Gastrocnemius medialis (tissue), 4 donors: ENCODE measurements at regions not wholly inside any gene's neighbourhood (a gene's known extent, or its start where the extent isn't known, plus 50 kb on each side); places are given as distances from the start of the nearest gene placed in this dataset.

ENCODE experiments used
- ATAC-seq, 2 donors: fragments of 150-250 bp; one replicate each; pipeline ENCODE4 v1.9.1; 2016
- DNase-seq, 2 donors: peaks; one replicate each; pipeline ENCODE4 v3.0.0-alpha.2; 2019
- H3K27ac ChIP-seq, 4 donors: fragments of 200-600 bp; sonication (generic); 1 replicate in 1 of 4; 2 replicates in 3 of 4; pipeline ENCODE4 v1.5.1; 2016 to 2018; ENCODE audit warnings: mild to moderate bottlenecking in 2 of 4, moderate library complexity in 1 of 4
- H3K27me3 ChIP-seq, 3 donors: fragments of 200-600 bp; sonication (generic) in 2 of 3; 1 replicate in 1 of 3; 2 replicates in 2 of 3; pipeline versions ENCODE4 v1.5.1 to v1.6.0; 2016 to 2019; ENCODE audit warnings: mild to moderate bottlenecking in 1 of 3, moderate library complexity in 1 of 3
- H3K36me3 ChIP-seq, 2 donors: fragments of 200-600 bp; sonication (generic) in 1 of 2; one replicate each; pipeline ENCODE4 v1.5.1; 2017 to 2018
- H3K4me1 ChIP-seq, 2 donors: fragments of 200-600 bp; sonication (generic) in 1 of 2; one replicate each; pipeline ENCODE4 v1.5.1; 2016 to 2017; ENCODE audit warnings: mild to moderate bottlenecking in 2 of 2
- H3K4me3 ChIP-seq, 4 donors: fragments of 200-600 bp; sonication (generic) in 3 of 4; 1 replicate in 1 of 4; 2 replicates in 3 of 4; pipeline ENCODE4 v1.5.1; 2016 to 2019; ENCODE audit warnings: mild to moderate bottlenecking in 2 of 4
- H3K9me3 ChIP-seq, 3 donors: fragments of 200-600 bp; sonication (generic) in 2 of 3; 1 replicate in 1 of 3; 2 replicates in 2 of 3; pipeline ENCODE4 v1.5.1; 2016 to 2019
- CTCF ChIP-seq, 5 experiments: fragments of 450-650 bp in 3 of 5; fragments of 200-600 bp in 2 of 5; sonication (generic) in 2 of 5; IDR thresholded peaks in 4 of 5; conservative IDR thresholded peaks in 1 of 5; 1 replicate in 4 of 5; 2 replicates in 1 of 5; pipeline ENCODE4 v1.5.1; 2016 to 2019; ENCODE audit warnings: antibody characterized with exemption in 5 of 5, mild to moderate bottlenecking in 3 of 5, moderate library complexity in 3 of 5
- POLR2A ChIP-seq, 2 donors: fragments of 450-650 bp; IDR thresholded peaks; one replicate each; pipeline ENCODE4 v1.6.1; 2017; ENCODE audit warnings: antibody characterized with exemption in 2 of 2, mild to moderate bottlenecking in 2 of 2, moderate library complexity in 2 of 2
- in situ Hi-C, 4 donors: fragments of 200-750 bp; cut with MboI; loops; one replicate each; pipeline versions ENCODE4 v1.15.0 to v1.8.0; 2017; ENCODE audit warnings: low sequenced_read_pairs in 4 of 4
- intact Hi-C: fragments of 100-400 bp; cut with DNase I; formaldehyde crosslinking; loops from one replicate; pipeline ENCODE4 v1.15.1; 2023; ENCODE audit warnings: low total_unique reads

- DNase-seq (no peak), ATAC-seq (no peak)
- intact Hi-C loops, result no loop called here
- H3K36me3 ChIP-seq, result no peaks in the 10 kb centered on the region
- in situ Hi-C loops, result no loop called here
- H3K27me3 ChIP-seq, result no peaks in the 10 kb centered on the region
- no peaks in the 10 kb centered on the region for H3K9me3 ChIP-seq
- TF ChIP-seq CTCF (IDR thresholded peaks at IDR 0.05 in 4 of 5, conservative IDR thresholded peaks at IDR 0.05 in 1 of 5) (no peak), POLR2A (IDR thresholded peaks at IDR 0.05) (no peak)
- no peak overlapping the region for H3K4me3 ChIP-seq
- H3K27ac ChIP-seq, result no peak overlapping the region
- H3K4me1 ChIP-seq, result no peaks in the 10 kb centered on the region
Observed at GRCh38 chr10:57300718-57301117, 939.7 kb upstream of the ZWINT start.

DNA sequence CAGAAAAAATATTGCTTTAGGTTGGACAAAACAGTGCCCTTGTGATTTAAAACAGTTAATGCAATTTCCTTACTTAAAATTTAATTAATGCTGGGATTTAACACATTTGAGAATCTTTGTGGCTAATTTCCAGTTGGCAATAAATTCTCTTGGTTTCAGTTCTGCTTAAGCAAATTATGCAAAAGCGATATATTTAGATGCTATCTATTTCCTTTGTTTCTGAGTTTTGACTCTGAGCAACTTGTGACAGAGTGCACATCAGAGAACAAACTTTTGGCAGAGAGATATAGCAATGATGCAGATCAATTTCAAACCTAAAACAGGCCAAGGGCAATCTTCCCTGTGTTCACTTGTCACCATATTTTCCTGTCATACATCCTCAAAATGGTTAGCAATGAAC, 933.6 kb upstream of the ZWINT start:
- no peak for ATAC-seq
- intact Hi-C loops, result no loop called here
- Histone ChIP-seq H3K27ac (no peak overlapping the region), H3K4me1 (no peaks in the 10 kb centered on the region), H3K4me3 (no peak overlapping the region), H3K36me3 (no peaks in the 10 kb centered on the region), H3K27me3 (no peaks in the 10 kb centered on the region), H3K9me3 (no peaks in the 10 kb centered on the region)
- TF ChIP-seq POLR2A (IDR thresholded peaks at IDR 0.05) (no peak), CTCF (IDR thresholded peaks at IDR 0.05 in 4 of 5, conservative IDR thresholded peaks at IDR 0.05 in 1 of 5) (no peak)
- in situ Hi-C loops, result no loop called here
- DNase-seq, result no peak

DNA sequence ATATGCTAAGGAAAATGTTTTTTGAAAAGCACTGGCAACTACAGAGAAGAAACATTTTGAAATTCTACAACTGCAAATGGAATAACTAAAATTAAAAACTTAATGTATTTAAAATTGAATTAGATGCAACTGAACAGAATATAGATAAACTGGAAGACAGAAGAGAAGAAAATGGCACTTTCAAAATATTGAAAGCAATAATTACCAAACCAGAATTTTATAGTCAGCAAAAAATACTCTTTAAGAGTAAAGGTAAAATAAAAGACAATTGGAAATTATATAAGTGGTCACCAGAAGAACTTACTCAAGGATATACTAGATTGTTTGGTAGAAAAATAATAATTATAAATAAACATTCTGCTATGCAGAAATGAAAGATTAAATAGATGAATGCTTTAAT, 927.7 kb upstream of the ZWINT start:
- Histone ChIP-seq H3K4me3 (no peak overlapping the region), H3K4me1 (no peaks in the 10 kb centered on the region), H3K36me3 (no peaks in the 10 kb centered on the region), H3K27ac (no peak overlapping the region), H3K27me3 (no peaks in the 10 kb centered on the region), H3K9me3 (no peaks in the 10 kb centered on the region)
- intact Hi-C loops, result no loop called here
- no peak for ATAC-seq
- TF ChIP-seq CTCF (IDR thresholded peaks at IDR 0.05 in 4 of 5, conservative IDR thresholded peaks at IDR 0.05 in 1 of 5), result no peak
- TF ChIP-seq POLR2A (IDR thresholded peaks at IDR 0.05), result no peak
- no peak for DNase-seq
- in situ Hi-C loops, result no loop called here

- Histone ChIP-seq H3K36me3 (no peaks in the 10 kb centered on the region), H3K4me1 (no peaks in the 10 kb centered on the region), H3K27me3 (no peaks in the 10 kb centered on the region), H3K27ac (no peak overlapping the region), H3K4me3 (no peak overlapping the region), H3K9me3 (no peaks in the 10 kb centered on the region)
- ATAC-seq (no peak), DNase-seq (no peak)
- TF ChIP-seq POLR2A (IDR thresholded peaks at IDR 0.05), result no peak
- no peak for TF ChIP-seq CTCF (IDR thresholded peaks at IDR 0.05 in 4 of 5, conservative IDR thresholded peaks at IDR 0.05 in 1 of 5)
- in situ Hi-C loops, result no loop called here
- intact Hi-C loops, result no loop called here
Observed at GRCh38 chr10:57262892-57263291, 901.8 kb upstream of the ZWINT start.

DNA sequence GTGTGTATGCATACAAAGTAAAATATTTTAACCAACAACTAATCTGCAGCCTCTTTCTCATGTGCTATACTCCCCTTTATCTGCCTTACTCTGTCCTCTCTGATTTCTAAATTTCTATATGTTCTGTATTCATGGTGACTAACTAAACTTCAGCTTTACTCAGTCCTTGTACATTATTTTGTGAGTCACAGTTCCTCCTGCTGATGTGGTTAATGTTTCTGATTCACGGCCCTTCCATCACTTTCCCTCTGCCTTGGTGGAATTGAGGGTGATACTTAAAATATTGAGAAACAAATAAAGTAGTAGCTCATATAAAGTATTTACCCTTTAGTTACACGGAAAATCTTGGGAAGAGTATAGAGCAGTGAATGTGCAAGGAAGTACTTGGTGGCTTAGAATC, 899.1 kb upstream of the ZWINT start:
- in situ Hi-C loops, result no loop called here
- Histone ChIP-seq H3K27me3 (no peaks in the 10 kb centered on the region), H3K27ac (no peak overlapping the region), H3K9me3 (no peaks in the 10 kb centered on the region), H3K36me3 (no peaks in the 10 kb centered on the region), H3K4me1 (no peaks in the 10 kb centered on the region), H3K4me3 (no peak overlapping the region)
- ATAC-seq (no peak), DNase-seq (no peak)
- intact Hi-C loops, result no loop called here
- TF ChIP-seq CTCF (IDR thresholded peaks at IDR 0.05 in 4 of 5, conservative IDR thresholded peaks at IDR 0.05 in 1 of 5), result no peak
- no peak for TF ChIP-seq POLR2A (IDR thresholded peaks at IDR 0.05)
